ENCODE measurements at regions not wholly inside any gene's neighbourhood (a gene's known extent, or its start where the extent isn't known, plus 50 kb on each side); places are given as distances from the start of the nearest gene placed in this dataset.

GRCh38 chr5:33160871-33161270 is 279.9 kb upstream of the TARS1 start:
- H3K4me3 ChIP-seq (ENCODE audit: low read length in 2 of 2): no peak overlapping the region
- H3K4me1 ChIP-seq (ENCODE audit: control insufficient read depth in 2 of 2, insufficient read depth in 2 of 2, low read length in 2 of 2): no peaks in the 10 kb centered on the region
- H3K27ac ChIP-seq (ENCODE audit: low read depth in 2 of 2, low read length in 2 of 2): no peak overlapping the region
- H3K27me3 ChIP-seq (ENCODE audit: control insufficient read depth in 2 of 2, insufficient read depth in 2 of 2, low read length in 2 of 2): no peaks in the 10 kb centered on the region
- no peaks in the 10 kb centered on the region for H3K36me3 ChIP-seq (ENCODE audit: control insufficient read depth in 2 of 2, insufficient read depth in 2 of 2, low read length in 2 of 2)
- no peak overlapping the region for H3K9ac ChIP-seq (ENCODE audit: low read depth in 1 of 2, low read length in 2 of 2)
- no peaks in the 10 kb centered on the region for H3K9me3 ChIP-seq (ENCODE audit: control insufficient read depth in 2 of 2, low read length in 2 of 2)

- H3K36me3 ChIP-seq (ENCODE audit: control insufficient read depth in 2 of 2, insufficient read depth in 2 of 2, low read length in 2 of 2): no peaks in the 10 kb centered on the region
- H3K9ac ChIP-seq (ENCODE audit: low read depth in 1 of 2, low read length in 2 of 2): no peak overlapping the region
- H3K4me1 ChIP-seq (ENCODE audit: control insufficient read depth in 2 of 2, insufficient read depth in 2 of 2, low read length in 2 of 2): no peaks in the 10 kb centered on the region
- H3K27ac ChIP-seq (ENCODE audit: low read depth in 2 of 2, low read length in 2 of 2): no peak overlapping the region
- H3K4me3 ChIP-seq (ENCODE audit: low read length in 2 of 2): no peak overlapping the region
- H3K27me3 ChIP-seq (ENCODE audit: control insufficient read depth in 2 of 2, insufficient read depth in 2 of 2, low read length in 2 of 2): no peaks in the 10 kb centered on the region
- H3K9me3 ChIP-seq (ENCODE audit: control insufficient read depth in 2 of 2, low read length in 2 of 2): no peaks in the 10 kb centered on the region
Measured at GRCh38 chr5:33161421-33161820, 279.3 kb upstream of the TARS1 start.

GRCh38 chr5:33162057-33162456 is 278.7 kb upstream of the TARS1 start:
- H3K4me3 ChIP-seq (ENCODE audit: low read length in 2 of 2): no peak overlapping the region
- no peaks in the 10 kb centered on the region for H3K9me3 ChIP-seq (ENCODE audit: control insufficient read depth in 2 of 2, low read length in 2 of 2)
- no peak overlapping the region for H3K9ac ChIP-seq (ENCODE audit: low read depth in 1 of 2, low read length in 2 of 2)
- no peaks in the 10 kb centered on the region for H3K36me3 ChIP-seq (ENCODE audit: control insufficient read depth in 2 of 2, insufficient read depth in 2 of 2, low read length in 2 of 2)
- no peaks in the 10 kb centered on the region for H3K4me1 ChIP-seq (ENCODE audit: control insufficient read depth in 2 of 2, insufficient read depth in 2 of 2, low read length in 2 of 2)
- H3K27me3 ChIP-seq (ENCODE audit: control insufficient read depth in 2 of 2, insufficient read depth in 2 of 2, low read length in 2 of 2): no peaks in the 10 kb centered on the region
- no peak overlapping the region for H3K27ac ChIP-seq (ENCODE audit: low read depth in 2 of 2, low read length in 2 of 2)

GRCh38 chr5:33166522-33166921 is 274.2 kb upstream of the TARS1 start:
- Histone ChIP-seq H3K27ac (ENCODE audit: low read depth in 2 of 2, low read length in 2 of 2) (no peak overlapping the region), H3K36me3 (ENCODE audit: control insufficient read depth in 2 of 2, insufficient read depth in 2 of 2, low read length in 2 of 2) (no peaks in the 10 kb centered on the region), H3K4me3 (ENCODE audit: low read length in 2 of 2) (no peak overlapping the region), H3K9me3 (ENCODE audit: control insufficient read depth in 2 of 2, low read length in 2 of 2) (no peaks in the 10 kb centered on the region), H3K4me1 (ENCODE audit: control insufficient read depth in 2 of 2, insufficient read depth in 2 of 2, low read length in 2 of 2) (no peaks in the 10 kb centered on the region), H3K9ac (ENCODE audit: low read depth in 1 of 2, low read length in 2 of 2) (no peak overlapping the region), H3K27me3 (ENCODE audit: control insufficient read depth in 2 of 2, insufficient read depth in 2 of 2, low read length in 2 of 2) (no peaks in the 10 kb centered on the region)

- Histone ChIP-seq H3K27ac (ENCODE audit: low read depth in 2 of 2, low read length in 2 of 2) (no peak overlapping the region), H3K4me3 (ENCODE audit: low read length in 2 of 2) (no peak overlapping the region), H3K4me1 (ENCODE audit: control insufficient read depth in 2 of 2, insufficient read depth in 2 of 2, low read length in 2 of 2) (no peaks in the 10 kb centered on the region), H3K36me3 (ENCODE audit: control insufficient read depth in 2 of 2, insufficient read depth in 2 of 2, low read length in 2 of 2) (no peaks in the 10 kb centered on the region), H3K27me3 (ENCODE audit: control insufficient read depth in 2 of 2, insufficient read depth in 2 of 2, low read length in 2 of 2) (no peaks in the 10 kb centered on the region), H3K9me3 (ENCODE audit: control insufficient read depth in 2 of 2, low read length in 2 of 2) (no peaks in the 10 kb centered on the region), H3K9ac (ENCODE audit: low read depth in 1 of 2, low read length in 2 of 2) (no peak overlapping the region)
Measured at GRCh38 chr5:33166948-33167347, 273.8 kb upstream of the TARS1 start.

GRCh38 chr5:33167541-33167940 is 273.2 kb upstream of the TARS1 start:
- Histone ChIP-seq H3K4me1 (ENCODE audit: control insufficient read depth in 2 of 2, insufficient read depth in 2 of 2, low read length in 2 of 2) (no peaks in the 10 kb centered on the region), H3K9me3 (ENCODE audit: control insufficient read depth in 2 of 2, low read length in 2 of 2) (no peaks in the 10 kb centered on the region), H3K27me3 (ENCODE audit: control insufficient read depth in 2 of 2, insufficient read depth in 2 of 2, low read length in 2 of 2) (no peaks in the 10 kb centered on the region), H3K27ac (ENCODE audit: low read depth in 2 of 2, low read length in 2 of 2) (no peak overlapping the region), H3K4me3 (ENCODE audit: low read length in 2 of 2) (no peak overlapping the region), H3K9ac (ENCODE audit: low read depth in 1 of 2, low read length in 2 of 2) (no peak overlapping the region), H3K36me3 (ENCODE audit: control insufficient read depth in 2 of 2, insufficient read depth in 2 of 2, low read length in 2 of 2) (no peaks in the 10 kb centered on the region)

- no peaks in the 10 kb centered on the region for H3K36me3 ChIP-seq (ENCODE audit: control insufficient read depth in 2 of 2, insufficient read depth in 2 of 2, low read length in 2 of 2)
- H3K4me1 ChIP-seq (ENCODE audit: control insufficient read depth in 2 of 2, insufficient read depth in 2 of 2, low read length in 2 of 2): no peaks in the 10 kb centered on the region
- no peak overlapping the region for H3K27ac ChIP-seq (ENCODE audit: low read depth in 2 of 2, low read length in 2 of 2)
- no peak overlapping the region for H3K9ac ChIP-seq (ENCODE audit: low read depth in 1 of 2, low read length in 2 of 2)
- no peak overlapping the region for H3K4me3 ChIP-seq (ENCODE audit: low read length in 2 of 2)
- H3K9me3 ChIP-seq (ENCODE audit: control insufficient read depth in 2 of 2, low read length in 2 of 2): no peaks in the 10 kb centered on the region
- H3K27me3 ChIP-seq (ENCODE audit: control insufficient read depth in 2 of 2, insufficient read depth in 2 of 2, low read length in 2 of 2): no peaks in the 10 kb centered on the region
Measured at GRCh38 chr5:33170411-33170810, 270.4 kb upstream of the TARS1 start.

GRCh38 chr5:33174383-33174782 is 266.4 kb upstream of the TARS1 start:
- Histone ChIP-seq H3K4me3 (ENCODE audit: low read length in 2 of 2) (no peak overlapping the region), H3K9me3 (ENCODE audit: control insufficient read depth in 2 of 2, low read length in 2 of 2) (no peaks in the 10 kb centered on the region), H3K9ac (ENCODE audit: low read depth in 1 of 2, low read length in 2 of 2) (no peak overlapping the region), H3K36me3 (ENCODE audit: control insufficient read depth in 2 of 2, insufficient read depth in 2 of 2, low read length in 2 of 2) (no peaks in the 10 kb centered on the region), H3K4me1 (ENCODE audit: control insufficient read depth in 2 of 2, insufficient read depth in 2 of 2, low read length in 2 of 2) (no peaks in the 10 kb centered on the region), H3K27ac (ENCODE audit: low read depth in 2 of 2, low read length in 2 of 2) (no peak overlapping the region), H3K27me3 (ENCODE audit: control insufficient read depth in 2 of 2, insufficient read depth in 2 of 2, low read length in 2 of 2) (no peaks in the 10 kb centered on the region)

GRCh38 chr5:33179301-33179700 is 261.5 kb upstream of the TARS1 start:
- Histone ChIP-seq H3K27ac (ENCODE audit: low read depth in 2 of 2, low read length in 2 of 2) (no peak overlapping the region), H3K4me1 (ENCODE audit: control insufficient read depth in 2 of 2, insufficient read depth in 2 of 2, low read length in 2 of 2) (no peaks in the 10 kb centered on the region), H3K4me3 (ENCODE audit: low read length in 2 of 2) (no peak overlapping the region), H3K9ac (ENCODE audit: low read depth in 1 of 2, low read length in 2 of 2) (no peak overlapping the region), H3K27me3 (ENCODE audit: control insufficient read depth in 2 of 2, insufficient read depth in 2 of 2, low read length in 2 of 2) (no peaks in the 10 kb centered on the region), H3K36me3 (ENCODE audit: control insufficient read depth in 2 of 2, insufficient read depth in 2 of 2, low read length in 2 of 2) (no peaks in the 10 kb centered on the region), H3K9me3 (ENCODE audit: control insufficient read depth in 2 of 2, low read length in 2 of 2) (no peaks in the 10 kb centered on the region)

GRCh38 chr5:33180900-33181299 is 259.9 kb upstream of the TARS1 start:
- Histone ChIP-seq H3K4me1 (ENCODE audit: control insufficient read depth in 2 of 2, insufficient read depth in 2 of 2, low read length in 2 of 2) (no peaks in the 10 kb centered on the region), H3K9ac (ENCODE audit: low read depth in 1 of 2, low read length in 2 of 2) (no peak overlapping the region), H3K27me3 (ENCODE audit: control insufficient read depth in 2 of 2, insufficient read depth in 2 of 2, low read length in 2 of 2) (no peaks in the 10 kb centered on the region), H3K4me3 (ENCODE audit: low read length in 2 of 2) (no peak overlapping the region), H3K9me3 (ENCODE audit: control insufficient read depth in 2 of 2, low read length in 2 of 2) (no peaks in the 10 kb centered on the region), H3K27ac (ENCODE audit: low read depth in 2 of 2, low read length in 2 of 2) (no peak overlapping the region), H3K36me3 (ENCODE audit: control insufficient read depth in 2 of 2, insufficient read depth in 2 of 2, low read length in 2 of 2) (no peaks in the 10 kb centered on the region)

- Histone ChIP-seq H3K27me3 (ENCODE audit: control insufficient read depth in 2 of 2, insufficient read depth in 2 of 2, low read length in 2 of 2) (no peaks in the 10 kb centered on the region), H3K27ac (ENCODE audit: low read depth in 2 of 2, low read length in 2 of 2) (no peak overlapping the region), H3K4me3 (ENCODE audit: low read length in 2 of 2) (no peak overlapping the region), H3K4me1 (ENCODE audit: control insufficient read depth in 2 of 2, insufficient read depth in 2 of 2, low read length in 2 of 2) (no peaks in the 10 kb centered on the region), H3K36me3 (ENCODE audit: control insufficient read depth in 2 of 2, insufficient read depth in 2 of 2, low read length in 2 of 2) (no peaks in the 10 kb centered on the region), H3K9me3 (ENCODE audit: control insufficient read depth in 2 of 2, low read length in 2 of 2) (no peaks in the 10 kb centered on the region), H3K9ac (ENCODE audit: low read depth in 1 of 2, low read length in 2 of 2) (no peak overlapping the region)
Measured at GRCh38 chr5:33182986-33183385, 257.8 kb upstream of the TARS1 start.

All from mucosa of rectum (tissue), 2 donors.